ENCODE measurements at regions not wholly inside any gene's neighbourhood (a gene's known extent, or its start where the extent isn't known, plus 50 kb on each side); places are given as distances from the start of the nearest gene placed in this dataset.

- Mint-ChIP-seq H3K4me1 (no peaks in the 10 kb centered on the region), H3K9me3 (peaks cover 2 to 14% (median 7%) of the 10 kb centered on the region in 3 donors), H3K36me3 (no peaks in the 10 kb centered on the region), H3K4me3 (no peak overlapping the region), H3K27me3 (peaks cover 0 to 13% of the 10 kb centered on the region in 2 donors), H3K27ac (no peak overlapping the region)
- ChIA-PET CTCF (no interaction called here), POLR2A (interaction anchor here in 1 of 2 donors (0.6 to 0.7 kb wide), 2 partner anchors 160 to 965 kb away, joined by 5 read pairs; no protein-coding TSS in a partner anchor)
- Histone ChIP-seq H3K4me1 (ENCODE audit: control insufficient read depth in 1 of 2, extremely low read depth in 1 of 2, insufficient read depth in 2 of 2, low read length in 2 of 2) (no peaks in the 10 kb centered on the region), H3K27ac (ENCODE audit: low read length) (no peak overlapping the region), H3K9me3 (no peaks in the 10 kb centered on the region), H3K36me3 (ENCODE audit: control insufficient read depth in 2 of 2, extremely low read depth in 1 of 2, insufficient read depth in 1 of 2, low read length in 1 of 2) (no peaks in the 10 kb centered on the region), H3K4me3 (ENCODE audit: control insufficient read depth in 1 of 2, extremely low read depth in 1 of 2, low read length in 1 of 2) (no peak overlapping the region), H3K27me3 (replicated peaks in 1 of 2; ENCODE audit: control insufficient read depth in 2 of 2, extremely low read depth in 1 of 2, insufficient read depth in 2 of 2, low read length in 1 of 2) (peaks cover 0 to 3% of the 10 kb centered on the region in 2 experiments)
- 33% methylated on average over 1 of the region's 3 CpGs for WGBS (ENCODE audit: insufficient coverage)
- ATAC-seq (replicated peaks in 1 of 4) = no peak
- no peak for DNase-seq
Observed at GRCh38 chr7:116395141-116395791, 104.3 kb upstream of the CAV2 start.

GRCh38 chr7:116398672-116399071 is 100.9 kb upstream of the CAV2 start:
- DNase-seq (no peak), ATAC-seq (replicated peaks in 1 of 4) (no peak)
- Mint-ChIP-seq H3K27me3 (peaks cover 15 to 19% of the 10 kb centered on the region in 2 donors), H3K4me1 (no peaks in the 10 kb centered on the region), H3K27ac (no peak overlapping the region), H3K4me3 (no peak overlapping the region), H3K9me3 (peaks cover 2 to 14% (median 7%) of the 10 kb centered on the region in 3 donors), H3K36me3 (no peaks in the 10 kb centered on the region)
- ChIA-PET POLR2A (no interaction called here), CTCF (no interaction called here)
- H3K9me3 ChIP-seq = no peaks in the 10 kb centered on the region
- H3K4me1 ChIP-seq (ENCODE audit: control insufficient read depth in 1 of 2, extremely low read depth in 1 of 2, insufficient read depth in 2 of 2, low read length in 2 of 2) = no peaks in the 10 kb centered on the region
- H3K36me3 ChIP-seq (ENCODE audit: control insufficient read depth in 2 of 2, extremely low read depth in 1 of 2, insufficient read depth in 1 of 2, low read length in 1 of 2) = no peaks in the 10 kb centered on the region
- H3K27ac ChIP-seq (ENCODE audit: low read length) = no peak overlapping the region
- no peak overlapping the region for H3K4me3 ChIP-seq (ENCODE audit: control insufficient read depth in 1 of 2, extremely low read depth in 1 of 2, low read length in 1 of 2)
- peaks cover 0 to 3% of the 10 kb centered on the region in 2 experiments for H3K27me3 ChIP-seq (replicated peaks in 1 of 2; ENCODE audit: control insufficient read depth in 2 of 2, extremely low read depth in 1 of 2, insufficient read depth in 2 of 2, low read length in 1 of 2)
- 86% methylated on average over 1 of the region's 2 CpGs for WGBS (ENCODE audit: insufficient coverage)

GRCh38 chr7:116399819-116400218 is 99.7 kb upstream of the CAV2 start:
- H3K4me3 Mint-ChIP-seq = no peak overlapping the region

GRCh38 chr7:116400522-116400921 is 99.0 kb upstream of the CAV2 start:
- POLR2A ChIA-PET = no interaction called here
- H3K9me3 Mint-ChIP-seq = peaks cover 2 to 14% (median 7%) of the 10 kb centered on the region in 3 donors
- ATAC-seq (replicated peaks in 1 of 4) (no peak), DNase-seq (no peak)
- H3K9me3 ChIP-seq = no peaks in the 10 kb centered on the region
- no peaks in the 10 kb centered on the region for H3K27me3 ChIP-seq (replicated peaks in 1 of 2; ENCODE audit: control insufficient read depth in 2 of 2, extremely low read depth in 1 of 2, insufficient read depth in 2 of 2, low read length in 1 of 2)
- no peak overlapping the region for H3K4me3 ChIP-seq (ENCODE audit: control insufficient read depth in 1 of 2, extremely low read depth in 1 of 2, low read length in 1 of 2)
- H3K4me3 Mint-ChIP-seq = no peak overlapping the region
- H3K4me1 Mint-ChIP-seq = no peaks in the 10 kb centered on the region
- H3K27ac ChIP-seq (ENCODE audit: low read length) = no peak overlapping the region
- no peaks in the 10 kb centered on the region for H3K36me3 Mint-ChIP-seq
- H3K27me3 Mint-ChIP-seq = peaks cover 11 to 22% of the 10 kb centered on the region in 2 donors
- CTCF ChIA-PET = no interaction called here
- no peaks in the 10 kb centered on the region for H3K36me3 ChIP-seq (ENCODE audit: control insufficient read depth in 2 of 2, extremely low read depth in 1 of 2, insufficient read depth in 1 of 2, low read length in 1 of 2)
- no peaks in the 10 kb centered on the region for H3K4me1 ChIP-seq (ENCODE audit: control insufficient read depth in 1 of 2, extremely low read depth in 1 of 2, insufficient read depth in 2 of 2, low read length in 2 of 2)
- WGBS (ENCODE audit: insufficient coverage) = 83% methylated on average over 2 of the region's 3 CpGs
- no peak overlapping the region for H3K27ac Mint-ChIP-seq

More at GRCh38 chr7:116399819-116400218, 99.7 kb upstream of the CAV2 start:
- Mint-ChIP-seq H3K9me3 (peaks cover 2 to 14% (median 7%) of the 10 kb centered on the region in 3 donors), H3K36me3 (no peaks in the 10 kb centered on the region), H3K4me1 (no peaks in the 10 kb centered on the region), H3K27me3 (peaks cover 15 to 17% of the 10 kb centered on the region in 2 donors), H3K27ac (no peak overlapping the region)
- H3K27ac ChIP-seq (ENCODE audit: low read length) = no peak overlapping the region
- POLR2A ChIA-PET = no interaction called here
- H3K27me3 ChIP-seq (replicated peaks in 1 of 2; ENCODE audit: control insufficient read depth in 2 of 2, extremely low read depth in 1 of 2, insufficient read depth in 2 of 2, low read length in 1 of 2) = no peaks in the 10 kb centered on the region
- H3K4me1 ChIP-seq (ENCODE audit: control insufficient read depth in 1 of 2, extremely low read depth in 1 of 2, insufficient read depth in 2 of 2, low read length in 2 of 2) = no peaks in the 10 kb centered on the region
- no peak for ATAC-seq (replicated peaks in 1 of 4)
- no peaks in the 10 kb centered on the region for H3K9me3 ChIP-seq
- DNase-seq = no peak
- CTCF ChIA-PET = no interaction called here
- H3K4me3 ChIP-seq (ENCODE audit: control insufficient read depth in 1 of 2, extremely low read depth in 1 of 2, low read length in 1 of 2) = no peak overlapping the region
- H3K36me3 ChIP-seq (ENCODE audit: control insufficient read depth in 2 of 2, extremely low read depth in 1 of 2, insufficient read depth in 1 of 2, low read length in 1 of 2) = no peaks in the 10 kb centered on the region

- Histone ChIP-seq H3K4me3 (ENCODE audit: control insufficient read depth in 1 of 2, extremely low read depth in 1 of 2, low read length in 1 of 2) (no peak overlapping the region), H3K27me3 (replicated peaks in 1 of 2; ENCODE audit: control insufficient read depth in 2 of 2, extremely low read depth in 1 of 2, insufficient read depth in 2 of 2, low read length in 1 of 2) (no peaks in the 10 kb centered on the region), H3K27ac (ENCODE audit: low read length) (no peak overlapping the region), H3K4me1 (ENCODE audit: control insufficient read depth in 1 of 2, extremely low read depth in 1 of 2, insufficient read depth in 2 of 2, low read length in 2 of 2) (no peaks in the 10 kb centered on the region), H3K36me3 (ENCODE audit: control insufficient read depth in 2 of 2, extremely low read depth in 1 of 2, insufficient read depth in 1 of 2, low read length in 1 of 2) (no peaks in the 10 kb centered on the region), H3K9me3 (no peaks in the 10 kb centered on the region)
- Mint-ChIP-seq H3K4me3 (no peak overlapping the region), H3K27ac (no peak overlapping the region), H3K36me3 (no peaks in the 10 kb centered on the region), H3K27me3 (peaks cover 13 to 22% of the 10 kb centered on the region in 2 donors), H3K4me1 (no peaks in the 10 kb centered on the region), H3K9me3 (peaks cover 2 to 14% (median 7%) of the 10 kb centered on the region in 3 donors)
- CTCF ChIA-PET = interaction anchor here in 1 of 2 donors (0.6 kb wide), 1 partner anchor 189 kb away, joined by 3 read pairs; no protein-coding TSS in a partner anchor
- ATAC-seq (replicated peaks in 1 of 4) (no peak), DNase-seq (no peak)
- POLR2A ChIA-PET = no interaction called here
Observed at GRCh38 chr7:116401711-116402110, 97.8 kb upstream of the CAV2 start.

- Histone ChIP-seq H3K9me3 (no peaks in the 10 kb centered on the region), H3K4me3 (ENCODE audit: control insufficient read depth in 1 of 2, extremely low read depth in 1 of 2, low read length in 1 of 2) (no peak overlapping the region), H3K27ac (ENCODE audit: low read length) (no peak overlapping the region), H3K36me3 (ENCODE audit: control insufficient read depth in 2 of 2, extremely low read depth in 1 of 2, insufficient read depth in 1 of 2, low read length in 1 of 2) (no peaks in the 10 kb centered on the region), H3K4me1 (ENCODE audit: control insufficient read depth in 1 of 2, extremely low read depth in 1 of 2, insufficient read depth in 2 of 2, low read length in 2 of 2) (no peaks in the 10 kb centered on the region), H3K27me3 (replicated peaks in 1 of 2; ENCODE audit: control insufficient read depth in 2 of 2, extremely low read depth in 1 of 2, insufficient read depth in 2 of 2, low read length in 1 of 2) (no peaks in the 10 kb centered on the region)
- ChIA-PET CTCF (no interaction called here), POLR2A (no interaction called here)
- Mint-ChIP-seq H3K9me3 (peaks cover 2 to 8% (median 2%) of the 10 kb centered on the region in 3 donors), H3K4me3 (no peak overlapping the region), H3K36me3 (no peaks in the 10 kb centered on the region), H3K27ac (no peak overlapping the region), H3K4me1 (no peaks in the 10 kb centered on the region), H3K27me3 (peaks cover 13 to 25% of the 10 kb centered on the region in 2 donors)
- no peak for DNase-seq
- ATAC-seq (replicated peaks in 1 of 4) = no peak
- no CpG with 5 or more reads among the region's 1 CpG for WGBS (ENCODE audit: insufficient coverage)
Observed at GRCh38 chr7:116403265-116403664, 96.3 kb upstream of the CAV2 start.

- no CpG with 5 or more reads among the region's 3 CpGs for WGBS (ENCODE audit: insufficient coverage)
- Histone ChIP-seq H3K4me3 (ENCODE audit: control insufficient read depth in 1 of 2, extremely low read depth in 1 of 2, low read length in 1 of 2) (no peak overlapping the region), H3K9me3 (no peaks in the 10 kb centered on the region), H3K27ac (ENCODE audit: low read length) (no peak overlapping the region), H3K36me3 (ENCODE audit: control insufficient read depth in 2 of 2, extremely low read depth in 1 of 2, insufficient read depth in 1 of 2, low read length in 1 of 2) (no peaks in the 10 kb centered on the region), H3K4me1 (ENCODE audit: control insufficient read depth in 1 of 2, extremely low read depth in 1 of 2, insufficient read depth in 2 of 2, low read length in 2 of 2) (no peaks in the 10 kb centered on the region), H3K27me3 (replicated peaks in 1 of 2; ENCODE audit: control insufficient read depth in 2 of 2, extremely low read depth in 1 of 2, insufficient read depth in 2 of 2, low read length in 1 of 2) (no peaks in the 10 kb centered on the region)
- H3K9me3 Mint-ChIP-seq = no peaks in the 10 kb centered on the region
- H3K36me3 Mint-ChIP-seq = no peaks in the 10 kb centered on the region
- CTCF ChIA-PET = no interaction called here
- no peak overlapping the region for H3K27ac Mint-ChIP-seq
- no peak for ATAC-seq (replicated peaks in 1 of 4)
- H3K4me3 Mint-ChIP-seq = no peak overlapping the region
- peaks cover 18 to 26% of the 10 kb centered on the region in 2 donors for H3K27me3 Mint-ChIP-seq
- POLR2A ChIA-PET = no interaction called here
- no peaks in the 10 kb centered on the region for H3K4me1 Mint-ChIP-seq
- no peak for DNase-seq
Observed at GRCh38 chr7:116404389-116404788, 95.1 kb upstream of the CAV2 start.
